ENCODE measurements at regions not wholly inside any gene's neighbourhood (a gene's known extent, or its start where the extent isn't known, plus 50 kb on each side); places are given as distances from the start of the nearest gene placed in this dataset.
A peak's percentile ranks its signal among the peaks of the same experiment; 100 is the strongest.

DNA sequence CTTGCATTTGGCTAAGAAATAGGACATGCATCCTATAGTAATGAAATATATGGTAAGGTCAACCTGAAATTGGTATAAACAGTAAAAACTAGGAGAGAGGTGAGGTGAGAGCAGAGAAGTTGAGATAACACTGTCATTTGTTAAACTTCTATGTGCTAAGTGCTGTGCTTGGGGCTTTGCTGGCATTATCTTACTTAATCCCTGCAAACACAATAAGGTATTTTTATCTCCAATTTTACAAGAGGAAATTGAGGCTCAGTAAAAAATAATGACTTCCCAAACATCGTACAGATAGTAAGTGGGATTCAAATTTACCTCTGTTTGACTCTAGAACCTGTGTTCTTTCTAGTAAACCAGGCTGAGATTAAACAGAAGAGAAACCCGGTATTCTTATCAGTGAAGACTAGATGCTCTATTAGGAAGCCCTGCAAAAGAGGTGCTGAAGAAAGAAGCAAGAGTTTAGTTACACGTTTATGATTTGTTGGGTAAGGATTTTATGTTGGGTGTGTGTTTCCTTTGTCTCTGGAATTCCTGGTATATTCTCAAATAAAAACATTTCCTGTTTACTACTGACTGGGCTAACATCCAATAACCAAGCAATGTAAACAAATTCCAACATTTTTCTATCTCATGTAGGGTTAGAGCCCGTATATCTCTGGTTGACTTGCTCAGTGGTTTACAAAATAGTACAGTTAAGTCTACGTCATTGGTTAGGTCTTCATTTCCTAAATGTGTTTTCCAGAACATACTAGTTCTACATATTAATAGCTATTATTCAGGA lies 137.3 kb upstream of the FNDC3A start:
- Histone ChIP-seq H3K9ac (ENCODE audit: low read length) (no peak overlapping the region), H3K4me3 (ENCODE audit: low read length) (no peak overlapping the region), H3K4me1 (ENCODE audit: insufficient read depth, low read length) (peaks cover 20% of the 10 kb centered on the region), H3K9me2 (replicated peaks; ENCODE audit: low read length) (no peaks in the 10 kb centered on the region), H2AFZ (ENCODE audit: low read length) (no peak overlapping the region), H3K4me2 (ENCODE audit: low read length) (peak overlapping the region; percentile 45; the same call in 1 of the 2 replicates), H3K79me2 (ENCODE audit: low read length) (no peaks in the 10 kb centered on the region), H3K36me3 (ENCODE audit: low read depth, low read length) (no peaks in the 10 kb centered on the region), H3F3A (ENCODE audit: low read length, unreplicated experiment) (no peaks in the 10 kb centered on the region), H4K20me1 (ENCODE audit: low read length) (no peaks in the 10 kb centered on the region), H3K27me3 (ENCODE audit: low read length) (no peaks in the 10 kb centered on the region), H3K9me3 (ENCODE audit: low read length) (no peaks in the 10 kb centered on the region), H3K27ac (ENCODE audit: low read length) (no peak overlapping the region)
- BruUV-seq (replicated peaks) = no TSS peak
- ATAC-seq (peak; percentile 48), DNase-seq (peak; percentile 32)
- TF ChIP-seq EZH2phosphoT487 (IDR thresholded peaks at IDR 0.05; ENCODE audit: borderline replicate concordance, low read length) (no peak), EZH2 (IDR thresholded peaks at IDR 0.05; ENCODE audit: low read length, unreplicated experiment) (no peak)
- TF ChIP-seq, protein P1, sequence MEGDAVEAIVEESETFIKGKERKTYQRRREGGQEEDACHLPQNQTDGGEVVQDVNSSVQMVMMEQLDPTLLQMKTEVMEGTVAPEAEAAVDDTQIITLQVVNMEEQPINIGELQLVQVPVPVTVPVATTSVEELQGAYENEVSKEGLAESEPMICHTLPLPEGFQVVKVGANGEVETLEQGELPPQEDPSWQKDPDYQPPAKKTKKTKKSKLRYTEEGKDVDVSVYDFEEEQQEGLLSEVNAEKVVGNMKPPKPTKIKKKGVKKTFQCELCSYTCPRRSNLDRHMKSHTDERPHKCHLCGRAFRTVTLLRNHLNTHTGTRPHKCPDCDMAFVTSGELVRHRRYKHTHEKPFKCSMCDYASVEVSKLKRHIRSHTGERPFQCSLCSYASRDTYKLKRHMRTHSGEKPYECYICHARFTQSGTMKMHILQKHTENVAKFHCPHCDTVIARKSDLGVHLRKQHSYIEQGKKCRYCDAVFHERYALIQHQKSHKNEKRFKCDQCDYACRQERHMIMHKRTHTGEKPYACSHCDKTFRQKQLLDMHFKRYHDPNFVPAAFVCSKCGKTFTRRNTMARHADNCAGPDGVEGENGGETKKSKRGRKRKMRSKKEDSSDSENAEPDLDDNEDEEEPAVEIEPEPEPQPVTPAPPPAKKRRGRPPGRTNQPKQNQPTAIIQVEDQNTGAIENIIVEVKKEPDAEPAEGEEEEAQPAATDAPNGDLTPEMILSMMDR (conservative IDR thresholded peaks at IDR 0.05; ENCODE audit: low read depth, low read length) = no peak
- intact Hi-C loops (cut with micrococcal nuclease) = no loop called here
- ChIA-PET CTCF (no interaction called here), POLR2A (ENCODE audit: unreplicated experiment) (no interaction called here)

DNA sequence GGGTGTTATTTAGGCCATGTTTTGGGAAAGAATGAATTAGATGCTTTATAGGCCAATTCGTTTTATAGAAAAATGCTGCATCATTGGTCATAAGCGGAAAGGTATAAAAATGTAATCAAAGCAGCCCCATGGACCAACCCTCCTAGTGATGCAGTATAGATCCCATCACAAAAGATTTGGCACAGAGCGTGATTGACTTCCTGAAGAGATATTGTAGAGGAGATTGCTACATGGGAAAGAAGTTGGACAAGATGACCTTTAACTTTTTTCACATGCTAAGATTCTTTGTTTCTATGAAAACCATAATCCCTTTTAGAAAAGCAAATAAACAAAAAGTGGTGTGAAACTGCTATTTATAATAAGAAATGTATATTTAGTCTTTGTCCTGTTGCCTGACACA lies 136.5 kb upstream of the FNDC3A start:
- ChIA-PET POLR2A (ENCODE audit: unreplicated experiment) (no interaction called here), CTCF (no interaction called here)
- no peak overlapping the region for H2AFZ ChIP-seq (ENCODE audit: low read length)
- H3K9me3 ChIP-seq (ENCODE audit: low read length) = no peaks in the 10 kb centered on the region
- H3K4me3 ChIP-seq (ENCODE audit: low read length) = no peak overlapping the region
- H3K27ac ChIP-seq (ENCODE audit: low read length) = no peak overlapping the region
- intact Hi-C loops (cut with micrococcal nuclease) = no loop called here
- H3K36me3 ChIP-seq (ENCODE audit: low read depth, low read length) = no peaks in the 10 kb centered on the region
- no peaks in the 10 kb centered on the region for H4K20me1 ChIP-seq (ENCODE audit: low read length)
- H3K9me2 ChIP-seq (replicated peaks; ENCODE audit: low read length) = no peaks in the 10 kb centered on the region
- no peaks in the 10 kb centered on the region for H3K79me2 ChIP-seq (ENCODE audit: low read length)
- TF ChIP-seq, protein P1 (conservative IDR thresholded peaks at IDR 0.05; ENCODE audit: low read depth, low read length) = no peak
- TF ChIP-seq EZH2phosphoT487 (IDR thresholded peaks at IDR 0.05; ENCODE audit: borderline replicate concordance, low read length) (no peak), EZH2 (IDR thresholded peaks at IDR 0.05; ENCODE audit: low read length, unreplicated experiment) (no peak)
- BruUV-seq (replicated peaks) = no TSS peak
- no peak overlapping the region for H3K9ac ChIP-seq (ENCODE audit: low read length)
- peaks cover 13% of the 10 kb centered on the region for H3K4me1 ChIP-seq (ENCODE audit: insufficient read depth, low read length)
- H3F3A ChIP-seq (ENCODE audit: low read length, unreplicated experiment) = no peaks in the 10 kb centered on the region
- ATAC-seq (no peak), DNase-seq (no peak)
- no peak overlapping the region for H3K4me2 ChIP-seq (ENCODE audit: low read length)
- no peaks in the 10 kb centered on the region for H3K27me3 ChIP-seq (ENCODE audit: low read length)

DNA sequence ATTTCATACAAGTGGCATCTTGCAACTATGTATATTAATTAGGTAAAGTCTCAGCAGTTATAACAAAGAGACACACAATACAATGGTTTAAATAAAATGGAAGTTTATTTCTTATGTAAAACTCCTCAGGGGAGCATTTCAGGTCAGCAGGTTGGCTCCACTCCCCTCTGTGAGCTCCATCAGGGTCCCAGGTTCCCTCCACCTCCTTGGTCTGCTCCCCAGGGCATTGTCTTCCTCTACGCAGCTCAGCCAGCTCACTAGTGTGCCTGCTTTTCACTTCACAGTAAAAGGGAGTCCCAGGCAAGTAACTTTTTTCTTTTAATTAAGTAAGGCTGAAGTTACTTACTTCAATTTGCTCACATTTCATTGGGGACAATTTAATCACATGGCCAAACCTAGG lies 135.3 kb upstream of the FNDC3A start:
- intact Hi-C loops (cut with micrococcal nuclease) = no loop called here
- Histone ChIP-seq H3K27me3 (ENCODE audit: low read length) (no peaks in the 10 kb centered on the region), H3K9ac (ENCODE audit: low read length) (no peak overlapping the region), H3K9me3 (ENCODE audit: low read length) (no peaks in the 10 kb centered on the region), H3F3A (ENCODE audit: low read length, unreplicated experiment) (no peaks in the 10 kb centered on the region), H3K4me3 (ENCODE audit: low read length) (no peak overlapping the region), H3K4me1 (ENCODE audit: insufficient read depth, low read length) (peaks cover 9% of the 10 kb centered on the region), H3K79me2 (ENCODE audit: low read length) (no peaks in the 10 kb centered on the region), H2AFZ (ENCODE audit: low read length) (no peak overlapping the region), H3K36me3 (ENCODE audit: low read depth, low read length) (no peaks in the 10 kb centered on the region), H4K20me1 (ENCODE audit: low read length) (no peaks in the 10 kb centered on the region), H3K27ac (ENCODE audit: low read length) (no peak overlapping the region), H3K4me2 (ENCODE audit: low read length) (no peak overlapping the region), H3K9me2 (replicated peaks; ENCODE audit: low read length) (no peaks in the 10 kb centered on the region)
- ATAC-seq (no peak), DNase-seq (no peak)
- ChIA-PET POLR2A (ENCODE audit: unreplicated experiment) (no interaction called here), CTCF (no interaction called here)
- BruUV-seq (replicated peaks) = no TSS peak
- TF ChIP-seq EZH2phosphoT487 (IDR thresholded peaks at IDR 0.05; ENCODE audit: borderline replicate concordance, low read length) (no peak), EZH2 (IDR thresholded peaks at IDR 0.05; ENCODE audit: low read length, unreplicated experiment) (no peak)
- TF ChIP-seq, protein P1 (conservative IDR thresholded peaks at IDR 0.05; ENCODE audit: low read depth, low read length) = no peak
